ENCODE measurements at regions not wholly inside any gene's neighbourhood (a gene's known extent, or its start where the extent isn't known, plus 50 kb on each side); places are given as distances from the start of the nearest gene placed in this dataset.

DNA sequence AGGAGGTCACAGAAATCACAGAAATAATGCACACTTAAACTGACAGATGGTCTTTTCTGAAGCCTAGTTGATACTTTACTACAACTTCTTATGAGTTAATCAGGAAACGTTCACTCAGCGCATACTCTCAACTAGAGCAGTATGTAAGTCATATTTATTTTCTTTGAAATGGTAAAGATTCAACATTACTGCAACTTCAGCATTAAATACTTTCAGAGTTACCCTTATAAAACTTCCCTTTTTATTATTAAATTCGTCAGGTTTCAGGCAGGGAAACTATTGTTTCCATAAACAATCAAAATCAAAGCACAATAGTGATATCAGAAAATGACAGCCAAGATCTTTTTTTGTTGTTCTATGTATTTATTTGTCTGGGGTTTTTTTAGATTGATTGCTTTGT is 222.6 kb upstream of the RND3 start (continued):
- TF ChIP-seq, protein P1, sequence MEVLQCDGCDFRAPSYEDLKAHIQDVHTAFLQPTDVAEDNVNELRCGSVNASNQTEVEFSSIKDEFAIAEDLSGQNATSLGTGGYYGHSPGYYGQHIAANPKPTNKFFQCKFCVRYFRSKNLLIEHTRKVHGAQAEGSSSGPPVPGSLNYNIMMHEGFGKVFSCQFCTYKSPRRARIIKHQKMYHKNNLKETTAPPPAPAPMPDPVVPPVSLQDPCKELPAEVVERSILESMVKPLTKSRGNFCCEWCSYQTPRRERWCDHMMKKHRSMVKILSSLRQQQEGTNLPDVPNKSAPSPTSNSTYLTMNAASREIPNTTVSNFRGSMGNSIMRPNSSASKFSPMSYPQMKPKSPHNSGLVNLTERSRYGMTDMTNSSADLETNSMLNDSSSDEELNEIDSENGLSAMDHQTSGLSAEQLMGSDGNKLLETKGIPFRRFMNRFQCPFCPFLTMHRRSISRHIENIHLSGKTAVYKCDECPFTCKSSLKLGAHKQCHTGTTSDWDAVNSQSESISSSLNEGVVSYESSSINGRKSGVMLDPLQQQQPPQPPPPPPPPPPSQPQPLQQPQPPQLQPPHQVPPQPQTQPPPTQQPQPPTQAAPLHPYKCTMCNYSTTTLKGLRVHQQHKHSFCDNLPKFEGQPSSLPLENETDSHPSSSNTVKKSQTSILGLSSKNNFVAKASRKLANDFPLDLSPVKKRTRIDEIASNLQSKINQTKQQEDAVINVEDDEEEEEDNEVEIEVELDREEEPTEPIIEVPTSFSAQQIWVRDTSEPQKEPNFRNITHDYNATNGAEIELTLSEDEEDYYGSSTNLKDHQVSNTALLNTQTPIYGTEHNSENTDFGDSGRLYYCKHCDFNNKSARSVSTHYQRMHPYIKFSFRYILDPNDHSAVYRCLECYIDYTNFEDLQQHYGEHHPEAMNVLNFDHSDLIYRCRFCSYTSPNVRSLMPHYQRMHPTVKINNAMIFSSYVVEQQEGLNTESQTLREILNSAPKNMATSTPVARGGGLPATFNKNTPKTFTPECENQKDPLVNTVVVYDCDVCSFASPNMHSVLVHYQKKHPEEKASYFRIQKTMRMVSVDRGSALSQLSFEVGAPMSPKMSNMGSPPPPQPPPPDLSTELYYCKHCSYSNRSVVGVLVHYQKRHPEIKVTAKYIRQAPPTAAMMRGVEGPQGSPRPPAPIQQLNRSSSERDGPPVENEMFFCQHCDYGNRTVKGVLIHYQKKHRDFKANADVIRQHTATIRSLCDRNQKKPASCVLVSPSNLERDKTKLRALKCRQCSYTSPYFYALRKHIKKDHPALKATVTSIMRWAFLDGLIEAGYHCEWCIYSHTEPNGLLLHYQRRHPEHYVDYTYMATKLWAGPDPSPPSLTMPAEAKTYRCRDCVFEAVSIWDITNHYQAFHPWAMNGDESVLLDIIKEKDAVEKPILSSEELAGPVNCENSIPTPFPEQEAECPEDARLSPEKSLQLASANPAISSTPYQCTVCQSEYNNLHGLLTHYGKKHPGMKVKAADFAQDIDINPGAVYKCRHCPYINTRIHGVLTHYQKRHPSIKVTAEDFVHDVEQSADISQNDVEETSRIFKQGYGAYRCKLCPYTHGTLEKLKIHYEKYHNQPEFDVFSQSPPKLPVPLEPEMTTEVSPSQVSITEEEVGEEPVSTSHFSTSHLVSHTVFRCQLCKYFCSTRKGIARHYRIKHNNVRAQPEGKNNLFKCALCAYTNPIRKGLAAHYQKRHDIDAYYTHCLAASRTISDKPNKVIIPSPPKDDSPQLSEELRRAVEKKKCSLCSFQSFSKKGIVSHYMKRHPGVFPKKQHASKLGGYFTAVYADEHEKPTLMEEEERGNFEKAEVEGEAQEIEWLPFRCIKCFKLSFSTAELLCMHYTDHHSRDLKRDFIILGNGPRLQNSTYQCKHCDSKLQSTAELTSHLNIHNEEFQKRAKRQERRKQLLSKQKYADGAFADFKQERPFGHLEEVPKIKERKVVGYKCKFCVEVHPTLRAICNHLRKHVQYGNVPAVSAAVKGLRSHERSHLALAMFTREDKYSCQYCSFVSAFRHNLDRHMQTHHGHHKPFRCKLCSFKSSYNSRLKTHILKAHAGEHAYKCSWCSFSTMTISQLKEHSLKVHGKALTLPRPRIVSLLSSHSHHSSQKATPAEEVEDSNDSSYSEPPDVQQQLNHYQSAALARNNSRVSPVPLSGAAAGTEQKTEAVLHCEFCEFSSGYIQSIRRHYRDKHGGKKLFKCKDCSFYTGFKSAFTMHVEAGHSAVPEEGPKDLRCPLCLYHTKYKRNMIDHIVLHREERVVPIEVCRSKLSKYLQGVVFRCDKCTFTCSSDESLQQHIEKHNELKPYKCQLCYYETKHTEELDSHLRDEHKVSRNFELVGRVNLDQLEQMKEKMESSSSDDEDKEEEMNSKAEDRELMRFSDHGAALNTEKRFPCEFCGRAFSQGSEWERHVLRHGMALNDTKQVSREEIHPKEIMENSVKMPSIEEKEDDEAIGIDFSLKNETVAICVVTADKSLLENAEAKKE (CRISPR knock-in tag; IDR thresholded peaks at IDR 0.05): no peak
- TF ChIP-seq POLR2AphosphoS5 (IDR thresholded peaks at IDR 0.05; ENCODE audit: low read depth) (no peak), JUNB (IDR thresholded peaks at IDR 0.05; ENCODE audit: unreplicated experiment) (no peak), STAT1 (IDR thresholded peaks at IDR 0.05; ENCODE audit: unreplicated experiment) (no peak), ZNF331 (CRISPR knock-in tag; IDR thresholded peaks at IDR 0.05; ENCODE audit: low read depth) (no peak)

DNA sequence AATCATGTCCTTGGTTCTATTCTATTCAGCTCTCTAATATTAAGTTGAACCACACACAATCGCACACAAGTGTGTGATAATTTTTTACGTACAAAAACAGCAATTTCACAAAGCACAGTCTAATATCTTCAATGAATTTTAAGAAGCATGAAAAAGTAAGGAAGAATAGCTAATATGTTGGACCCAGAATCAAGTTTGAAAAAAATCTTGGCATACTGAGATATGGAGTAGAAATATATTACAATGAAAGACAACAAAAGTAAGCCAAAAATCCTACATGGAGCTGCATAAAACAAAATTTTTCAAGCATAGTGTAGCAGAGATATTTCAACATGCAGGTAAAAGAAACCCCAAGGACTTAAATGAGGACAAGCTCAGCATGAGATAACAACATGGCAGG is 219.1 kb upstream of the RND3 start:
- DNase-seq (ENCODE audit: low spot score): no peak
- Mint-ChIP-seq H3K27ac (0 out of 2 replicates have a peak overlapping the region, but pooled peaks have one; percentile 45), H3K9me3 (no peaks in the 10 kb centered on the region), H3K27me3 (ENCODE audit: insufficient read depth, low read depth, poor library complexity) (peaks cover 4% of the 10 kb centered on the region), H3K4me3 (no peak overlapping the region), H3K36me3 (ENCODE audit: low read depth) (no peaks in the 10 kb centered on the region), H3K4me1 (peaks cover 34% of the 10 kb centered on the region)
- Histone ChIP-seq H4K20me1 (replicated peaks; ENCODE audit: insufficient read depth) (no peaks in the 10 kb centered on the region), H3K36me3 (ENCODE audit: insufficient read depth) (no peaks in the 10 kb centered on the region), H3K79me2 (replicated peaks; ENCODE audit: insufficient read depth) (no peaks in the 10 kb centered on the region), H2AFZ (no peak overlapping the region), H3F3A (replicated peaks; ENCODE audit: low read depth) (no peaks in the 10 kb centered on the region), H3K27me3 (ENCODE audit: insufficient read depth) (no peaks in the 10 kb centered on the region), H3K4me2 (no peak overlapping the region), H3K9me2 (ENCODE audit: insufficient read depth) (no peaks in the 10 kb centered on the region), H3K4me3 (no peak overlapping the region), H3K4me1 (ENCODE audit: insufficient read depth) (peaks cover 29% of the 10 kb centered on the region; the same call in 1 of the 2 replicates), H3K27ac (ENCODE audit: low read depth) (no peak overlapping the region)
- ATAC-seq: no peak
- TF ChIP-seq EZH2 (IDR thresholded peaks at IDR 0.05; ENCODE audit: low read depth, unreplicated experiment) (no peak), ZNF114 (CRISPR knock-in tag; IDR thresholded peaks at IDR 0.05) (no peak)
- TF ChIP-seq, protein P1 (CRISPR knock-in tag; IDR thresholded peaks at IDR 0.05): no peak
- TF ChIP-seq, protein P2, sequence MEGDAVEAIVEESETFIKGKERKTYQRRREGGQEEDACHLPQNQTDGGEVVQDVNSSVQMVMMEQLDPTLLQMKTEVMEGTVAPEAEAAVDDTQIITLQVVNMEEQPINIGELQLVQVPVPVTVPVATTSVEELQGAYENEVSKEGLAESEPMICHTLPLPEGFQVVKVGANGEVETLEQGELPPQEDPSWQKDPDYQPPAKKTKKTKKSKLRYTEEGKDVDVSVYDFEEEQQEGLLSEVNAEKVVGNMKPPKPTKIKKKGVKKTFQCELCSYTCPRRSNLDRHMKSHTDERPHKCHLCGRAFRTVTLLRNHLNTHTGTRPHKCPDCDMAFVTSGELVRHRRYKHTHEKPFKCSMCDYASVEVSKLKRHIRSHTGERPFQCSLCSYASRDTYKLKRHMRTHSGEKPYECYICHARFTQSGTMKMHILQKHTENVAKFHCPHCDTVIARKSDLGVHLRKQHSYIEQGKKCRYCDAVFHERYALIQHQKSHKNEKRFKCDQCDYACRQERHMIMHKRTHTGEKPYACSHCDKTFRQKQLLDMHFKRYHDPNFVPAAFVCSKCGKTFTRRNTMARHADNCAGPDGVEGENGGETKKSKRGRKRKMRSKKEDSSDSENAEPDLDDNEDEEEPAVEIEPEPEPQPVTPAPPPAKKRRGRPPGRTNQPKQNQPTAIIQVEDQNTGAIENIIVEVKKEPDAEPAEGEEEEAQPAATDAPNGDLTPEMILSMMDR (conservative IDR thresholded peaks at IDR 0.05; ENCODE audit: low read depth in 2 of 2): no peak

Data from GM23338 (cell line).